ENCODE measurements at regions not wholly inside any gene's neighbourhood (a gene's known extent, or its start where the extent isn't known, plus 50 kb on each side); places are given as distances from the start of the nearest gene placed in this dataset.
"Not testable (repeated sequence)": the region's sequence is repeated elsewhere in the genome, so short reads cannot be mapped to it uniquely, and the experiment has no call there.

DNA sequence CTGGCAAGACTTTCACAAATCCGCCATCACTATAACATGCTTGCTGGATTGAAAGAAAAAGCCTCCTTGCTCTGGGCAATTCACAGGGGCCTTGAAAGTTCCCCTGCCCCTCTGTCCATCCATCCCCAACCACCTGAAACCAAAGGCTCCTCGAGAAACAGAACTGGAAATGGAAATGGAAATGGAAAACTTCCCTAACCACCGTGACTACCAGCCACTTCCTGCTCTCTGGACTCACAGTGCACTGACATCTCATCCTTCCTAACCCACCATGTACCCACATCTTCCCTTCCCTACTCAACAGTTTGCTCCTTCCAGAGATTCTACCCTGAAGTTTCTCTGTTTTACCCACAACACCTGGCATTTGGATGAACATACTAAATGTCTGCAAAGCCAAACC is 603.6 kb upstream of the DIPK2B start:
- DNase-seq: no peak

DNA sequence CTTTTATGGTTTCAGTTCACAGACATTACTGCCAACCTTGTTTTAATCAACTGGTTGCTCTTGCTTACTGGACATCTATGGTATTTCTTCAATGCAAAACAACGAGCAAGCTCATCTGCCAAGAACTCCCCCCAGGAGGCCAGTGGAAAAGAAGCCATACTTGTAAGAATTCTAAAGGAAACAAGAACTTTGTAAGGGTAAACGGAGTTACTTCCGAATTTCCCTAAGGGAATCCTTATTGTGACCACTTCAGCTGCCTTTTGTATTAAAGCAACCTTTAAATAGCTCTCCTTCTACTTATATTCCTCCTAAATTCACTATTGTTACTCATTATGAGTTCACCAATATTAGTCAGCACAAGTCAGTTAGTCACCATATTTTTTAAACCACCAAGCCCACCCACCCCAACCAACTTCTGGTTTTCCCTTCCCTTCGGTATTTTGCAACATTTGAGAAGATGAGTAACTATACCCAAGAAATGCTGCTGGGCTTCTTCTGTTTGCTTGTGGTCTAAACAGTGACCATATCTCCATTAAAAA is 602.8 kb upstream of the DIPK2B start:
- no peak for DNase-seq

- no peak for DNase-seq
These were observed 600.9 kb upstream of the DIPK2B start for GRCh38 chrX:45801554-45801953.

DNA sequence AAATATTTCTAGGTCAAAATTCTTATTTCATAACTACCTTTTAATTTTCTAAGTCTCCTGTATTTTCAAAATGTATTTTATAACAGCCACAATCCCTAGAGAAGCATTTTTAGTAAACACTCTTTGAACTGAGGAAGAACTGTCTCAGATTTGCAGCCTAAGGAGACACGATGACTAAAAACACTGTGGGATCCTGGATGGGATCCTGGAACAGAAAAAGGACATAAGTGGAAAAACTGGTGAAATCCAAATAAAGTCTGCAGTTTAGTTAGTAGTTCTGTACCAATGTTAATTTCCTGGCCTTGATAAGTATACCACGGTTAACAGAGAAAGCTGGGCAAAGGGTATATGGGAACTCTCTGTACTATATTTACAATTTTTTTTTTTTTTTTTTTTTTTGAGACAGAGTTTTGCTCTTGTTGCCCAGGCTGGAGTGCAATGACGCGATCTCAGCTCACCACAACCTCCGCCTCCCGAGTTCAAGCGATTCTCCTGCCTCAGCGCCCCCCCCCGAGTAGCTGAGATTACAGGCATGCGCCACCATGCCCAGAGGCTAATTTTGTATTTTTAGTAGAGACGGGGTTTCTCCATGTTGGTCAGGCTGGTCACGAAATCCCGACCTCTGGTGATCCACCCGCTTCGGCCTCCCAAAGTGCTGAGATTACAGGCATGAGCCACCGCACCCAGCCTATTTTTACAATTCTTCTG is 600.2 kb upstream of the DIPK2B start:
- not testable (repeated sequence) for DNase-seq

- no peak for DNase-seq
These were observed 598.9 kb upstream of the DIPK2B start for GRCh38 chrX:45799576-45799975.

- no peak for DNase-seq
These were observed 594.9 kb upstream of the DIPK2B start for GRCh38 chrX:45795546-45795945.

DNA sequence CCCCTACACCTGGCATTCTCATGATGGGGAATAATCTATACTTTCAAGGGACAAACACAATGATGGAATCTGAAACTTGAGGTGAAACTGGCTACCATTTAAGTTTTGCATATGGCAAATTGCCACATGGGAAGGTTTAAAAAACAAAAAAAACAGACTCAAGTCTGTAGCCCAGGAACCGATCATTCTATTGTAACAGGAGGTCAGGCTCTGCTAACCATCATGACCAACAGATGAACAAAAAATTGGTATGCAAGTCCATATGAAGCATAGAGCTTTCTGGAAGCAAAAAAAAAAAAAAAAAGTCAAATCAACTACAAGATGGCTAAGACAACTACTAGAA is 594.3 kb upstream of the DIPK2B start:
- DNase-seq: no peak

DNA sequence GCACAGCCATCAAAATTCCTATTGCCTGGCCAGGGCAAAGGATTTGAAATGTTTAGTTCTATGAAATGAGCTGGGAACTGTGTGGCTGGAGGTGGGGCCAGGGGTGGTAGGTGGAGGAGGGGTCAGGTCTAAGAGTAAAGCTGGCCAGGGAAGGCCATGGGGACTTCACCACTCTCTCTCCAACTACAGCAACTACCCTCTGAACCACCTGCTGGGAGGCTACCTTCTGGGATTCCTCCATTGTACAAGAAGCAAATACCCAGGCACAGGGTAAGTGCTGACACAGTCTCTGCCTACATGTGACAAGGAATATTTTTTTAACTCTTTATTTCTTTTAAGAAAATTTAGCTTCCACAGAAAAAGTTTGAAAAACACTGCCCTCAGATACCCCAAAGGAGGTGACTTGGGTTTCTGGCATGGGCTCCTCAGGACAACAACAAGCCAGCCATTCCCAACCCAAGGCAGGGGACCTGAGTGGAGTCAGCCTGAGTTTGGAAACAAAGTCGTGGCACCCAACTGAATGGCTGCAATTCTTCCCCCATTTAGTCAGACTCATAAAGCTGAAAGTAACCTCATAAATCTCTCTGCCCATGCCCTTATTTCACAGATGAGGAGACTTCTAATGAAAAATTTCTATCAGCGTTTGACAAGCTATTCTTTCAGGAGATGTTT is 593.8 kb upstream of the DIPK2B start:
- no peak for DNase-seq

- DNase-seq: no peak
These were observed 588.3 kb upstream of the DIPK2B start for GRCh38 chrX:45788941-45789348.

DNA sequence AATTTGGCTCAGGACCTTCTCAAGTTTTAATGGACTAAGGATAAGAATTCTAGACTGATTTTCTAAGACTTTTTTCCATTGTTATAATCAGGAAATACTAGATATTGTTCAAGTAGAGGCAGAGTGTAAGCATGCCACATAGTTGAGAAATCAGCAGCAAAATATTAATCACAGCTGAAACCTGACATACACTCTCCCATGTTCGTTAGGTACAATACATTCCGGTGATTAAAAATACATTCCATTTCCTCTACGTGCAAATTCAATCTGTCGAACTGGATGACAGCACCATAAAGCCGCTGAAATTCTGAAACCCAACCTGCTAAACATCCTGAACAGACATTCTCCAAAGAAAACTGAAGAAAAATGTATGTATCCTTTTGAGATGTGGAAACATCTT is 587.6 kb upstream of the DIPK2B start:
- DNase-seq: no peak

DNA sequence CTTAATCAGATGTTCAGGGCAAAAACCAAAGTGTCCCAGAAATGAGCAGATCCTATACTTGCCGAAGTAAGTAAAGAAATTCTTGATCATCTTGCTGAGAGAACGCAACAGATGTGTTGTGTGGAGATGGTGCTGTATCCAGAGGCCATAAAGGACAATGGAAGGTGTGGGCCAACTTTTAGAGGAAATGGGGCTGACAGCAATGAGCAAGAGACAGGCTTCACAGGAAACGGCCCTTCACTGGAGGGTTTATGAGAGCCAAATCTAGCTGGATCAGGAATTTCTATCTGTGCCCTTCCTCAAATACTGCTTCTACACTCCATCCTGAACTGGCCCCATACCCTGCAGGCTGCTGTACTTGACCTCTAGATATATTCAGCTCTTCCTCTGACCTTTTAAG is 583.9 kb upstream of the DIPK2B start:
- no peak for DNase-seq

DNA sequence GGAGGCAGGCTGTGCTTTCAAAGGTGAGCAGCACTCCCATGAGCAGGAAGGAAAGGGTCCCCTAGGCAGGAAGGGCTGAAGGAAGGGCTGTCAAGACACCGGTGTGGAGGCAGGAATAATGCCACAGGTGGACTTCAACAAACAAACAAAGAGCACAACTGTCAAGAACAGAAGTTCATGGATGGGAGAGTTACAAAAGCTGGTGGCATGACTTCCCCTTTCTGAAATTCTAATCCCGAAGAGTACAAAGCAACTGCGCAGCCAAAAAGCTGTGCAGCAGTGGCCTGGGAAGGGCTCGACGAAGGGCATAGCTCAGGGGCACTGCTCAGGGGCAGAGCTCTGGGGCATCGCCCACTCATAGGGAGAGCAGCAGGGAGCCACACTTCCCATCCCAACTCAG is 582.3 kb upstream of the DIPK2B start:
- DNase-seq: no peak

- no peak for DNase-seq
These were observed 581.4 kb upstream of the DIPK2B start for GRCh38 chrX:45781901-45782553.

DNA sequence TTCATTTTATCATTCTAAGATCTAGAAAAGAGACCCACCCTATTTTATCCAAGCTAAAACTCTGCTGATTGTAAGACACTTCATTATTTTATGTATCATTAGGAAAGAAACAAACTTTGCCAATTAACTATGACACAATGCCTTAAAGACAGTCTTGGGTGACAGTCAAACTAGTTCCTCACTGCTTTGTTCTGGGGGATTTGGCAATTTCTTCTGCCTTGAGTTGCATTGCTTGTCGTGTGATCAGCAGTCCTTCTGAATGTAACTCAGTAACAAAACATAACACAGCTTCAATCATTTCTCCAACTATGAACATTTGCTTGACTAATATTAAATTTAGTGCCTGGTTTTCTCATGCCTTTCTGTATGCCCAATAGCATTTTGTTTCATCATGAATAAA is 577.9 kb upstream of the DIPK2B start:
- DNase-seq: no peak

DNA sequence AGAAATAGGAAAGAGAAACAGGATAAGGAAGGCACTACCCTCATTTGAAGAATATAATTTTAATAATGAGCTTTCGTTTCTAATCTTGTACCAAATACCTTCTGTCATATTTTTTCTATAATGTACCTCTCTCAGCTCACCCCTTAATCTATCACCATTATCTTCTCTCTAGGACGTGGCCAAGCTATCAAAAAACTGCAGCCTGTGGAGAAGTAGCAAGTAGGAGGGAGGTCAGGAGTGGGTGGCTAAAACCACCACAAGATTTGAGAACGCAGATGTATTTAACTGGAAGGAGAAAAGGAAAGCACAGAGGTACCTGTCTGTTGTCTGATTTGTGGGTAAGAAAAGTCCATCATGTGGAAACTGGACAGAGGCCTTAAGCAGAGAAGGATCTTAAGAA is 576.7 kb upstream of the DIPK2B start:
- DNase-seq: no peak

- DNase-seq: no peak
These were observed 574.8 kb upstream of the DIPK2B start for GRCh38 chrX:45775468-45775867.

DNA sequence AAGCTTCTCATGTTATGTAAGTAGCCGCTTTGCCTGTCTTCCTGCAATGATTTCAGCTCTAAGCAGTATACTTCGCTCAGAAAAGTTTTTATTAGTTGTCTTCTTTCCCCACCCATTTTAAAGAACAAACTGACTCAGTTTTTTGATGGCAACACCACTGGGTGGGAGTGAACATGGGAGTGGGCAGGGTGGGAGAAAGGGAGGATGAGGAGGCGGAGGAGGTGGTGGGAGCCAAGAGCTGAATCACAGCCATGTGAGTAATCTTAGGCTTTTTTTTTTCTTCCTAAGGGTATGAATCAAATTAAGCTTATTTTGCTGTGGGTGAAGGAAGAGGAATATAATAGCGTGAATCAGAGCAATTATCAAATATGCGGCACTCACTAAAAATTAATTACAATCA is 574.3 kb upstream of the DIPK2B start:
- DNase-seq: no peak

- no peak for DNase-seq
These were observed 572.9 kb upstream of the DIPK2B start for GRCh38 chrX:45773572-45773971.

- peak in 3 of 4 experiments; percentile 0 to 6 (median 0) for DNase-seq
These were observed 571.1 kb upstream of the DIPK2B start for GRCh38 chrX:45771560-45772340.

GRCh38 chrX:45771114-45771513 is 570.4 kb upstream of the DIPK2B start:
- no peak for DNase-seq

- DNase-seq: no peak
These were observed 569.3 kb upstream of the DIPK2B start for GRCh38 chrX:45769761-45770582.

- DNase-seq: no peak
These were observed 568.1 kb upstream of the DIPK2B start for GRCh38 chrX:45768666-45769236.
